GM12878 (cell line): ENCODE measurements at regions not wholly inside any gene's neighbourhood (a gene's known extent, or its start where the extent isn't known, plus 50 kb on each side); places are given as distances from the start of the nearest gene placed in this dataset.

Experiments
- ATAC-seq: fragments of 200-7000 bp; cut with Tn5 transposase; 3 replicates; pipeline ENCODE4 v1.9.1; 2020; ENCODE audit warnings: mild to moderate bottlenecking, moderate library complexity
- BruUV-seq: library from RNA; stranded (reverse); fragments of 400-500 nt; replicated peaks from 2 replicates; lab custom pipeline; 2021; lab: Mats Ljungman, UMichigan
- CTCF ChIA-PET: fragments of 300-600 bp; sonication (Branson Sonifier 250); formaldehyde crosslinking; extraction: SDS; loops from one replicate; lab custom pipeline; 2021; ENCODE audit warnings: inconsistent platforms; lab: Yijun Ruan, JAX
- POLR2A ChIA-PET: fragments of 350-600 bp; formaldehyde crosslinking; extraction: SDS; loops from one replicate; lab custom pipeline; 2021; ENCODE audit warnings: inconsistent platforms; lab: Charles Lee
- RAD21 ChIA-PET: fragments of 300-600 bp; sonication (Branson Sonifier 250); formaldehyde crosslinking; loops from one replicate; lab custom pipeline; 2023; ENCODE audit warnings: antibody characterized with exemption; ENCODE audit not compliant: unreplicated experiment; lab: Charles Lee
- SMC1A ChIA-PET: fragments of 300-600 bp; sonication (Branson Sonifier 250); formaldehyde crosslinking; loops from one replicate; lab custom pipeline; 2023; ENCODE audit not compliant: unreplicated experiment, uncharacterized antibody; lab: Charles Lee
- DNase-seq: peaks from one replicate; pipeline ENCODE4 v3.0.0-alpha.2; 2011; ENCODE audit warnings: low read depth, low spot score
- FAIRE-seq: peaks from 3 replicates; lab custom pipeline; 2011; peaks lifted over from hg19 to GRCh38; lab: Jason Lieb, UNC
- H2AFZ ChIP-seq: 2 replicates; pipeline ENCODE4 v1.6.0; 2011; ENCODE audit warnings: low read depth, low read length, control low read depth; ENCODE audit not compliant: control insufficient read depth
- H3K27ac ChIP-seq: 2 replicates; pipeline ENCODE4 v1.5.1; 2011; ENCODE audit warnings: control low read depth; ENCODE audit not compliant: control insufficient read depth, insufficient read depth
- H3K27me3 ChIP-seq, 2 experiments: replicated peaks in 1 of 2; 2 replicates each; pipeline versions ENCODE4 v1.6.0 to v1.6.1; 2011; ENCODE audit warnings: low read length in 1 of 2; ENCODE audit not compliant: control insufficient read depth in 2 of 2, insufficient read depth in 2 of 2
- H3K36me3 ChIP-seq, 2 experiments: 2 replicates each; pipeline ENCODE4 v1.5.1; 2011; ENCODE audit warnings: low read length in 1 of 2; ENCODE audit not compliant: control insufficient read depth in 2 of 2, insufficient read depth in 2 of 2
- H3K4me1 ChIP-seq: 2 replicates; pipeline ENCODE4 v1.6.1; 2011; ENCODE audit warnings: mild to moderate bottlenecking, low read length, moderate library complexity, mixed read lengths; ENCODE audit not compliant: control insufficient read depth, insufficient read depth
- H3K4me2 ChIP-seq: 2 replicates; pipeline ENCODE4 v1.6.0; 2011; ENCODE audit warnings: control low read depth; ENCODE audit not compliant: control insufficient read depth, insufficient read depth
- H3K4me3 ChIP-seq: fragments of 200-600 bp; sonication (generic); 2 replicates; pipeline ENCODE4 v1.5.1; 2016
- H3K79me2 ChIP-seq: 2 replicates; pipeline ENCODE4 v1.6.0; 2011; ENCODE audit warnings: low read length; ENCODE audit not compliant: control insufficient read depth, insufficient read depth
- H3K9ac ChIP-seq: 2 replicates; pipeline ENCODE4 v1.8.0; 2011; ENCODE audit warnings: low read length, control low read depth, mixed read lengths; ENCODE audit not compliant: control insufficient read depth, insufficient read depth
- H3K9me3 ChIP-seq: replicated peaks from 3 replicates; pipeline ENCODE4 v1.5.1; 2011; ENCODE audit warnings: mild to moderate bottlenecking, low read length; ENCODE audit not compliant: control insufficient read depth, insufficient read depth
- H4K20me1 ChIP-seq: 2 replicates; pipeline ENCODE4 v1.6.0; 2011; ENCODE audit not compliant: control insufficient read depth, insufficient read depth
- BCL3 ChIP-seq: IDR thresholded peaks from 2 replicates; pipeline ENCODE4 v1.6.1; 2011; ENCODE audit warnings: borderline replicate concordance, low read depth, mild to moderate bottlenecking, moderate library complexity, low read length; ENCODE audit not compliant: insufficient read depth, poor library complexity, severe bottlenecking
- BMI1 ChIP-seq: fragments of 450-650 bp; IDR thresholded peaks from 2 replicates; pipeline ENCODE4 v1.6.1; 2016; ENCODE audit warnings: mild to moderate bottlenecking, moderate library complexity, borderline replicate concordance
- CHD4 ChIP-seq: fragments of 200-600 bp; sonication (generic); IDR thresholded peaks from 2 replicates; pipeline ENCODE4 v1.6.1; 2016; ENCODE audit warnings: mild to moderate bottlenecking
- MEF2B ChIP-seq: fragments of 450-650 bp; IDR thresholded peaks from 2 replicates; pipeline ENCODE4 v1.6.1; 2018; ENCODE audit warnings: mild to moderate bottlenecking, moderate library complexity; ENCODE audit not compliant: partially characterized antibody, poor library complexity, severe bottlenecking
- MXI1 ChIP-seq: fragments of 150-350 bp; IDR thresholded peaks from 2 replicates; pipeline ENCODE4 v1.6.1; 2011; ENCODE audit warnings: low read depth, mild to moderate bottlenecking, inconsistent platforms, low read length, improper control_type of control experiment
- MYB ChIP-seq: fragments of 150-350 bp; IDR thresholded peaks from 2 replicates; pipeline ENCODE4 v1.6.1; 2014; ENCODE audit warnings: mild to moderate bottlenecking, low read depth, low read length, borderline replicate concordance
- NFYA ChIP-seq: IDR thresholded peaks from 2 replicates; pipeline ENCODE4 v1.6.1; 2011; ENCODE audit warnings: low read depth, mild to moderate bottlenecking, low read length, improper control_type of control experiment, borderline replicate concordance
- NFYB ChIP-seq: IDR thresholded peaks from 2 replicates; pipeline ENCODE4 v1.6.1; 2011; ENCODE audit warnings: low read depth, mild to moderate bottlenecking, low read length, improper control_type of control experiment, moderate library complexity; ENCODE audit not compliant: insufficient read depth
- PBX3 ChIP-seq: IDR thresholded peaks from 2 replicates; pipeline ENCODE4 v1.6.1; 2011; ENCODE audit warnings: mild to moderate bottlenecking, low read depth, low read length, moderate library complexity; ENCODE audit not compliant: insufficient replicate concordance
- POLR2AphosphoS2 ChIP-seq: IDR thresholded peaks from 2 replicates; pipeline ENCODE4 v1.6.1; 2011; ENCODE audit warnings: low read depth, mild to moderate bottlenecking, low read length, improper control_type of control experiment, moderate library complexity
- POU2F2 ChIP-seq: IDR thresholded peaks from 3 replicates; pipeline ENCODE4 v1.6.1; 2011; ENCODE audit warnings: low read depth, mild to moderate bottlenecking, low read length, borderline replicate concordance
- RAD51 ChIP-seq: fragments of 450-650 bp; IDR thresholded peaks from 2 replicates; pipeline ENCODE4 v1.6.1; 2016; ENCODE audit warnings: moderate library complexity, mild to moderate bottlenecking, inconsistent platforms
- RB1 ChIP-seq: fragments of 450-650 bp; formaldehyde crosslinking; IDR thresholded peaks from 2 replicates; pipeline ENCODE4 v1.6.1; 2017; ENCODE audit warnings: mild to moderate bottlenecking, borderline replicate concordance
- RELB ChIP-seq: fragments of 450-650 bp; IDR thresholded peaks from 2 replicates; pipeline ENCODE4 v1.6.1; 2017; ENCODE audit warnings: low read depth, mild to moderate bottlenecking, moderate library complexity
- SUZ12 ChIP-seq: fragments of 200-600 bp; sonication (generic); IDR thresholded peaks from one replicate; pipeline ENCODE4 v1.6.1; 2018; ENCODE audit warnings: antibody characterized with exemption, mild to moderate bottlenecking; ENCODE audit not compliant: unreplicated experiment
- TCF3 ChIP-seq: IDR thresholded peaks from 2 replicates; pipeline ENCODE4 v1.6.1; 2012; ENCODE audit warnings: low read depth, mild to moderate bottlenecking, low read length, borderline replicate concordance; ENCODE audit not compliant: insufficient read depth
- WGBS: methylation state at CpG from one replicate; pipeline ENCODE4 v1.1.6; 2016; ENCODE audit warnings: low lambda C conversion rate; ENCODE audit not compliant: insufficient replicate concordance, insufficient coverage; ENCODE audit errors: missing lambda C conversion rate; 5-methylcytosine and 5-hydroxymethylcytosine counted together
- in situ Hi-C: fragments of 300-500 bp; cut with MboI; formaldehyde crosslinking; loops from 9 replicates; pipeline ENCODE4 v1.14.3; 2018; ENCODE audit warnings: mixed read lengths
- intact Hi-C: fragments of 100-400 bp; cut with micrococcal nuclease; formaldehyde crosslinking; loops from one replicate; pipeline ENCODE4 v1.14.2; 2022; ENCODE audit not compliant: unreplicated experiment
- TF ChIP-seq, protein P1 (sequence below): fragments of 450-650 bp; formaldehyde crosslinking; IDR thresholded peaks from 2 replicates; pipeline ENCODE4 v1.5.0; 2022; ENCODE audit warnings: mild to moderate bottlenecking, missing genetic modification characterization

DNA sequence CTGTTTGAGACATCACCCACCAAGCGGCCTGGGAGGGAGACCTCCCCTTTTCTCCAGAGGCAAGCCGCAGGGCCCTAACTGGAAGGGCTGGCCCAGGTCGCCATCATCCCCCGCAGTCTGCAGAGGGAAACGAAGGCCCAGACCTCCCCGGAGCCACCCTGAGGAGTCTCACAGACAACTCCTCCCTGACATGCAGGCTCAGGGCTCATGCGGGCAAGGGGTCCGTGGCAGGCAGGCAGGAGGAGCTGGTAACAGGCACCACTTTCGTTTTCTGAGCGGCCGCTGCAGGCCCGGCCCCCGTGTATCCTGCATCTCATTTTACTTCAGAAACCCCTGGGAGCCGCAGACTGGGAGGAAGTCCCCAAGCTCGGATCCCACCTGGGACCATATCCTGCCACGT is 192.0 kb upstream of the PPP1R26 start:
- Histone ChIP-seq H3K27ac (no peak overlapping the region), H3K27me3 (no peaks in the 10 kb centered on the region; a peak in 1 of 4 replicates), H4K20me1 (no peaks in the 10 kb centered on the region), H3K4me1 (no peaks in the 10 kb centered on the region), H3K9me3 (no peaks in the 10 kb centered on the region; the same call in 2 of the 3 replicates), H3K4me3 (no peak overlapping the region), H3K36me3 (no peaks in the 10 kb centered on the region), H3K79me2 (no peaks in the 10 kb centered on the region), H2AFZ (no peak overlapping the region), H3K9ac (no peak overlapping the region), H3K4me2 (no peak overlapping the region)
- intact Hi-C loops (no loop called here), in situ Hi-C loops (no loop called here)
- 46% methylated on average over 16 of the region's 16 CpGs for WGBS
- DNase-seq (no peak), FAIRE-seq (no peak), ATAC-seq (no peak)
- no TSS peak for BruUV-seq
- RAD21 ChIA-PET, result no interaction called here
- SMC1A ChIA-PET, result no interaction called here
- CTCF ChIA-PET, result interaction anchor here (0.6 kb wide), 1 partner anchor 653 kb away, joined by 4 read pairs; no protein-coding TSS in a partner anchor
- POLR2A ChIA-PET, result no interaction called here
- TF ChIP-seq RAD51, result no peak
- TF ChIP-seq TCF3, result no peak
- TF ChIP-seq PBX3, result no peak
- TF ChIP-seq BMI1, result no peak
- TF ChIP-seq, protein P1, sequence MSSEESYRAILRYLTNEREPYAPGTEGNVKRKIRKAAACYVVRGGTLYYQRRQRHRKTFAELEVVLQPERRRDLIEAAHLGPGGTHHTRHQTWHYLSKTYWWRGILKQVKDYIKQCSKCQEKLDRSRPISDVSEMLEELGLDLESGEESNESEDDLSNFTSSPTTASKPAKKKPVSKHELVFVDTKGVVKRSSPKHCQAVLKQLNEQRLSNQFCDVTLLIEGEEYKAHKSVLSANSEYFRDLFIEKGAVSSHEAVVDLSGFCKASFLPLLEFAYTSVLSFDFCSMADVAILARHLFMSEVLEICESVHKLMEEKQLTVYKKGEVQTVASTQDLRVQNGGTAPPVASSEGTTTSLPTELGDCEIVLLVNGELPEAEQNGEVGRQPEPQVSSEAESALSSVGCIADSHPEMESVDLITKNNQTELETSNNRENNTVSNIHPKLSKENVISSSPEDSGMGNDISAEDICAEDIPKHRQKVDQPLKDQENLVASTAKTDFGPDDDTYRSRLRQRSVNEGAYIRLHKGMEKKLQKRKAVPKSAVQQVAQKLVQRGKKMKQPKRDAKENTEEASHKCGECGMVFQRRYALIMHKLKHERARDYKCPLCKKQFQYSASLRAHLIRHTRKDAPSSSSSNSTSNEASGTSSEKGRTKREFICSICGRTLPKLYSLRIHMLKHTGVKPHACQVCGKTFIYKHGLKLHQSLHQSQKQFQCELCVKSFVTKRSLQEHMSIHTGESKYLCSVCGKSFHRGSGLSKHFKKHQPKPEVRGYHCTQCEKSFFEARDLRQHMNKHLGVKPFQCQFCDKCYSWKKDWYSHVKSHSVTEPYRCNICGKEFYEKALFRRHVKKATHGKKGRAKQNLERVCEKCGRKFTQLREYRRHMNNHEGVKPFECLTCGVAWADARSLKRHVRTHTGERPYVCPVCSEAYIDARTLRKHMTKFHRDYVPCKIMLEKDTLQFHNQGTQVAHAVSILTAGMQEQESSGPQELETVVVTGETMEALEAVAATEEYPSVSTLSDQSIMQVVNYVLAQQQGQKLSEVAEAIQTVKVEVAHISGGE (CRISPR knock-in tag), result no peak
- TF ChIP-seq POU2F2, result no peak
- TF ChIP-seq RELB, result no peak
- no peak for TF ChIP-seq BCL3
- TF ChIP-seq NFYA, result no peak
- TF ChIP-seq MXI1, result no peak
- no peak for TF ChIP-seq NFYB
- no peak for TF ChIP-seq MYB
- no peak for TF ChIP-seq RB1
- TF ChIP-seq SUZ12, result no peak
- no peak for TF ChIP-seq MEF2B
- no peak for TF ChIP-seq POLR2AphosphoS2
- TF ChIP-seq CHD4, result no peak
